Testis (tissue), 2 donors: ENCODE measurements at regions not wholly inside any gene's neighbourhood (a gene's known extent, or its start where the extent isn't known, plus 50 kb on each side); places are given as distances from the start of the nearest gene placed in this dataset.

Experiments
- DNase-seq: peaks from one replicate; pipeline ENCODE4 v3.0.0-alpha.2; 2019
- H3K27ac ChIP-seq, 2 donors: fragments of 200-600 bp; sonication (generic); one replicate each; pipeline ENCODE4 v1.5.1; 2019
- H3K27me3 ChIP-seq: fragments of 200-600 bp; sonication (generic); one replicate; pipeline ENCODE4 v1.5.1; 2019
- H3K36me3 ChIP-seq: fragments of 200-600 bp; sonication (generic); one replicate; pipeline ENCODE4 v1.5.1; 2017; ENCODE audit warnings: low read depth; ENCODE audit errors: missing control alignments
- H3K4me1 ChIP-seq: fragments of 200-600 bp; sonication (generic); one replicate; pipeline ENCODE4 v1.5.1; 2019
- H3K4me3 ChIP-seq, 2 donors: fragments of 200-600 bp; sonication (generic); one replicate each; pipeline ENCODE4 v1.5.1; 2017 to 2019
- H3K9me3 ChIP-seq: fragments of 200-600 bp; sonication (generic); one replicate; pipeline ENCODE4 v1.5.1; 2017
- CTCF ChIP-seq, 3 experiments: fragments of 450-650 bp in 2 of 3; fragments of 200-600 bp in 1 of 3; sonication (generic) in 1 of 3; IDR thresholded peaks; one replicate each; pipeline ENCODE4 v1.5.1; 2016 to 2019; ENCODE audit warnings: antibody characterized with exemption in 3 of 3, mild to moderate bottlenecking in 2 of 3, moderate library complexity in 1 of 3
- POLR2A ChIP-seq: fragments of 450-650 bp; IDR thresholded peaks from one replicate; pipeline ENCODE4 v1.6.1; 2017; ENCODE audit warnings: antibody characterized with exemption, mild to moderate bottlenecking, moderate library complexity
- WGBS, 2 donors: methylation state at CpG; one replicate each; pipeline ENCODE4 v1.1.5; 2018; 5-methylcytosine and 5-hydroxymethylcytosine counted together
- intact Hi-C: fragments of 100-400 bp; cut with DNase I; formaldehyde crosslinking; loops from one replicate; pipeline ENCODE4 v1.15.1; 2023; ENCODE audit warnings: low total_unique reads

GRCh38 chr6:109299265-109299607, 83.0 kb downstream of the CD164 start:
- 50 to 60% methylated on average over 1 of the region's 1 CpG for WGBS, 2 donors
- Histone ChIP-seq H3K9me3 (no peaks in the 10 kb centered on the region), H3K4me3 (no peak overlapping the region), H3K27me3 (no peaks in the 10 kb centered on the region), H3K27ac (no peak overlapping the region), H3K4me1 (peaks cover 18% of the 10 kb centered on the region), H3K36me3 (no peaks in the 10 kb centered on the region)
- intact Hi-C loops: no loop called here
- TF ChIP-seq CTCF (IDR thresholded peaks at IDR 0.05) (no peak), POLR2A (no peak)
- no peak for DNase-seq

- Histone ChIP-seq H3K27ac (no peak overlapping the region), H3K27me3 (no peaks in the 10 kb centered on the region), H3K9me3 (no peaks in the 10 kb centered on the region), H3K4me3 (no peak overlapping the region), H3K4me1 (peaks cover 13% of the 10 kb centered on the region), H3K36me3 (no peaks in the 10 kb centered on the region)
- no peak for DNase-seq
- intact Hi-C loops: no loop called here
- WGBS, 2 donors: 70 to 86% methylated on average over 6 of the region's 6 CpGs
- TF ChIP-seq CTCF (IDR thresholded peaks at IDR 0.05) (no peak), POLR2A (no peak)
Observed at GRCh38 chr6:109298605-109299264, 83.5 kb downstream of the CD164 start.

- peaks cover 10% of the 10 kb centered on the region for H3K4me1 ChIP-seq
- TF ChIP-seq POLR2A (no peak), CTCF (IDR thresholded peaks at IDR 0.05) (no peak)
- no peaks in the 10 kb centered on the region for H3K27me3 ChIP-seq
- WGBS, 2 donors: 33 to 37% methylated on average over 6 of the region's 6 CpGs
- no peaks in the 10 kb centered on the region for H3K9me3 ChIP-seq
- no peaks in the 10 kb centered on the region for H3K36me3 ChIP-seq
- no peak overlapping the region for H3K4me3 ChIP-seq
- intact Hi-C loops: no loop called here
- no peak overlapping the region for H3K27ac ChIP-seq
- no peak for DNase-seq
Observed at GRCh38 chr6:109297406-109298110, 84.7 kb downstream of the CD164 start.

- no peak for DNase-seq
- WGBS, 2 donors: 66 to 67% methylated on average over 7 of the region's 7 CpGs
- Histone ChIP-seq H3K27me3 (no peaks in the 10 kb centered on the region), H3K9me3 (no peaks in the 10 kb centered on the region), H3K4me3 (no peak overlapping the region), H3K4me1 (peaks cover 10% of the 10 kb centered on the region), H3K36me3 (no peaks in the 10 kb centered on the region), H3K27ac (no peak overlapping the region)
- intact Hi-C loops: no loop called here
- TF ChIP-seq POLR2A (no peak), CTCF (IDR thresholded peaks at IDR 0.05) (no peak)
Observed at GRCh38 chr6:109296971-109297372, 85.3 kb downstream of the CD164 start.

GRCh38 chr6:109296452-109296851, 85.8 kb downstream of the CD164 start:
- Histone ChIP-seq H3K4me1 (peaks cover 6% of the 10 kb centered on the region), H3K9me3 (no peaks in the 10 kb centered on the region), H3K36me3 (no peaks in the 10 kb centered on the region), H3K27ac (no peak overlapping the region), H3K27me3 (no peaks in the 10 kb centered on the region), H3K4me3 (no peak overlapping the region)
- intact Hi-C loops: no loop called here
- DNase-seq: no peak
- WGBS, 2 donors: 60 to 79% methylated on average over 3 of the region's 3 CpGs
- TF ChIP-seq CTCF (IDR thresholded peaks at IDR 0.05) (no peak), POLR2A (no peak)
